SK-N-DZ (cell line): ENCODE measurements at regions not wholly inside any gene's neighbourhood (a gene's known extent, or its start where the extent isn't known, plus 50 kb on each side); places are given as distances from the start of the nearest gene placed in this dataset.
"Not testable (repeated sequence)": the region's sequence is repeated elsewhere in the genome, so short reads cannot be mapped to it uniquely, and the experiment has no call there.

Experiments used
- DNase-seq: peaks from one replicate; pipeline ENCODE4 v3.0.0-alpha.2; 2015; ENCODE audit warnings: low spot score

- DNase-seq, result not testable (repeated sequence)
Observed at GRCh38 chr7:112592565-112593263, 111.9 kb downstream of the LSMEM1 start.

- no peak for DNase-seq
Observed at GRCh38 chr7:112594397-112594796, 113.6 kb downstream of the LSMEM1 start.

- no peak for DNase-seq
Observed at GRCh38 chr7:112596260-112596659, 115.5 kb downstream of the LSMEM1 start.

DNA sequence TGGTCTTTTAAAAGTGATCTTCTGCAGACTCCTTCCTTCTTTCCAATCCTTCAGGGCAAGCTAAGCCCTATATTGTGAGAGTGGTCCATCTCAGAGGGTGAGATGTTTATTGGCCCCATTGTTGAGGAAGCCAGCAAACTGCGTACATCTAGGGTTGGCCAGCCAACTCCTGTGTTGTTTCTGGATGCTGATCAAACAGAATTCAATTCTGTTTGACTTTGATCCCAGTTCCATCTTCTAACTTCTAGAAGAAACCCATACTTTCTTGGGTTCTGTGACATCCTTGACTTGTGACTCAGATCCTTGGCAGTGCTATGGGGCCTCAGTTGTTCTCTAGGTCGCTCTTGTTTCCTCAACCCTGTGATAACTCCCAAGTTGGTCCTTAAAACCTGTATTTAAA lies 116.2 kb downstream of the LSMEM1 start:
- no peak for DNase-seq

DNA sequence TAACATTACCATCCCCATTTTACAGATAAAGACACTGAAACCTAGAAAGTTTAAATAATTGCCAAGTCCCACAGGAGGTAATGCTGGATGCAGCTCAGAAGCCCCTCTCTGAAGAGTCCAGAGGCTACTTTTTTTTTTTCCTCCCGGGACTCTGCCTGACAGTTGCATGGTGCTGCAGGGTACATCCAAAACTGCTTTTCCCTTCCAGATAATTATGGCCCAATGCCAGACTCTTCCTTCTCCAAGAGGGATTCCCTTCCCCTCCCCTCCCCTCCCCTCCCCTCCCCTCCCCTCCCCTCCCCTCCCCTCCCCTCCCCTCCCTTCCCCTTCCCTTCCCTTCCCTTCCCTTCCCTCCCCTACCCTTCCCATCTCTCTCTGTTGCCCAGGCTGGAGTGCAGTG lies 122.9 kb downstream of the LSMEM1 start:
- no peak for DNase-seq

- no peak for DNase-seq
Observed at GRCh38 chr7:112610636-112611035, 129.8 kb downstream of the LSMEM1 start.

GRCh38 chr7:112615701-112616100 lies 134.9 kb downstream of the LSMEM1 start:
- DNase-seq, result no peak

DNA sequence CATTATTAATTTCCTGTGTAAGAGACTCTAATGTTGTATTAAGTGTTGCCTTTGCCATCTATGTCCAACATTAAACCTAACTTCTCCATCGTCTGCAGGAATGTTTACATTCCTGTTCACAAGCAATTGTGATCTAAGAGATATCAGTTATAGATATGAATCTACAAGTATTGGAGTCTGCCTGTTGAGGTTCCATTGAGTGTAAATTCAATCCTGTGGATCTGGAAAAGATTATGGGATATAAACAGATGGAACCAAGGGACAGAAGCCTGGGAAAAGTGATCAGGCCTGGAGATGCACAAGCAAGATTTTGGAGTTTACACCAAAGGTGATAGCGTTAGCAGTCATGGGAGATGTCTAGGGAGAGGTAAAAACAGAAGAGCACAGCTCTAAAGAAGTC lies 135.5 kb downstream of the LSMEM1 start:
- peak; percentile 29 for DNase-seq

DNA sequence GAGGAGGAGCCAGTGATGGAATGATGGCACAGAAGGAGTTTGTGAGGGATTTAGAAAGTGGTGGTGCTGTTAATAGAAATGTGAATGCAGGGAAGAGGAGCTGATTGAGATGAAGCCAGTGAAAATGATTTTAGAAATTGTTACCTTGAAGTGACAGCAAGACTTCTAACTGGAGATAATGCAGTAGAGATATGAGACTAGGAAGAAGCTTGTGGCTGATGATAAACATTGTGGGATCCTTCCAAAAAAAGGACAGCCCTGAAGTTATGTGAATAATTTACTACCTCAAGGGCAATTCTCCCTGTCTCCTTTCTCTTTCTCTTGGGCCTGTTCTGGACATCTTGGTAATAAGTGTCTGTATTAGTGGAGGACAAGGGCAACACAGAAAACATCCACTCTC lies 138.6 kb downstream of the LSMEM1 start:
- no peak for DNase-seq

GRCh38 chr7:112622159-112622715 lies 141.4 kb downstream of the LSMEM1 start:
- no peak for DNase-seq

GRCh38 chr7:112624416-112624815 lies 143.6 kb downstream of the LSMEM1 start:
- DNase-seq, result no peak

GRCh38 chr7:112630565-112630964 lies 149.8 kb downstream of the LSMEM1 start:
- DNase-seq, result no peak

- no peak for DNase-seq
Observed at GRCh38 chr7:112634107-112634506, 153.3 kb downstream of the LSMEM1 start.

DNA sequence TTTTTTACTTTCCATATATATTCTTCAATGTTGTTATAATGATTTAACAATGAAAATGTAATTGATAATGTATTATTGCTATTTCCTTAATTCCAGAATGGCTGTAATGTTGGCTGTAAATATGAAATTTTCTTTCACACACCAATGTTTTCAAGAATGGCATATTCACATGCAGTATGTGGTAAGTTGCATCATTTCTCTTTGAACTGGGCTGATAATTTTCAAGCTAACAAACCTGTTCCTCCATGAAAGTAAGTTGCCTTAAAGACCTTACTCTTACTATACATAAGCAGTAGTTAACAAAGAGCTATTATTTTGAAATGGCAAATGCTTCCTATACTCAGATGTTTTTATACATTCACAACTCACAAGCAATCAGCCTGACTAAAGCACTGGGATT lies 154.5 kb downstream of the TMEM168 start:
- DNase-seq, result no peak

- no peak for DNase-seq
Observed at GRCh38 chr7:112638675-112639400, 151.4 kb downstream of the TMEM168 start.

GRCh38 chr7:112640685-112641084 lies 149.5 kb downstream of the TMEM168 start:
- DNase-seq, result no peak

- peak; percentile 88 for DNase-seq
Observed at GRCh38 chr7:112646783-112647182, 143.4 kb downstream of the TMEM168 start.

GRCh38 chr7:112648781-112649180 lies 141.4 kb downstream of the TMEM168 start:
- no peak for DNase-seq

- DNase-seq, result no peak
Observed at GRCh38 chr7:112649560-112649959, 140.6 kb downstream of the TMEM168 start.

DNA sequence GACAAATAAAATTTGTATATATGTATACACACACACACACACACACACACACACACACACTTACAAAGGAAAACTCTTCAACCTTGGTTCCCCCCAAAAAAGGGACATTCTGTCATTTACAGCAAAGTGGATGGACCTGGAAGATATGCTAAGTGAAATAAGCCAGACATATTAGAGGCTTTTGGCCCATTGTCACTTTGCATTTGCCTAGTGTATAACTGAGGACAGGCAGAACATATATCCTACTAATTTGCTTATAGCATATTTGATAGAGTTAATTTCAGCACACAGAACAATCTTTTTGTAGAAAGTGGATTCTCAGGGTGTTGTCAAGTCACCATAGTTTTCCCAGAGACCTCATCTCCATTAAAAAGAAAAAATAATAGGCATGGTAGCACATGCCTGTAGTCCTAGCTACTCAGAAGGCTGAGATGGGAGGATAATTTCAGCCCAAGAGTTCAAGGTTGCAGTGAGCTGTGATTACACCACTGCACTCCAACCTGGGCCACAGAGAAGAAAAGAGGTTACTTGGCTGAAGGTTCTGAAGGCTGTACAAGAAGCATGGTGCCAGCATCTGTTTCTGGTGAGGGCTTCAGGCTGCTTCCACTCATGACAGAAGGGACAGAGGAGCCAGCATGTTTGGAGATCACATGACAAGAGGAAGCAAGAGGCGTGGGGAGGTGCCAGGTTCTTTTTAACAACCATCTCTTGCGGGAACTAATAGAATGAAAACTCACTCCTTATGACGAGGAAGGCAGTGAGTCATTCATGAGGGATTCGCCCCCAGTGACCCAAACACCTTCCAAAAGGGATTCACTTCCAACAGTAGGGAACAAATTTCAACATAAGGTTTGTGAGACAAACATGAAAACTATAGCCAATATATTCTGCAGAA lies 135.6 kb downstream of the TMEM168 start:
- DNase-seq, result peak; percentile 78

- DNase-seq, result peak; percentile 38
Observed at GRCh38 chr7:112665709-112666108, 124.5 kb downstream of the TMEM168 start.

DNA sequence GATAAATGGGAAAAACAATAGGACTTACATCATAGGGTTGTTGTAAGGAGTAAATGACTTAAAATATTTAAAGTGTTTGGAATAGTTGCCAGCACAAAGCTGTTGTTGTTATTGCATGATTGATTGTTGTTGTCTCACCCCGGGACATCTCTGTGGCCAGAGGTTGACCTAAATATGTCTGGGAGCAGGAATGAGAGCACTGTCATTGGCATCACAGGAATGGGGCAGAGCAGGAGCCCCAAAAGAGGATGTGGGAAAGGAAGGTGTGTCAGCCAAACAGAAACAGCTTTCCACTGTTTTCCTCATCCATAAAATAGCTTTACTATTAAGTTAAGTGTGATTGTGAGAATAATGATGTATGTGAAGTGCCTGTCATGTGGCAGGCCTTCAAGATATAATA lies 121.6 kb downstream of the TMEM168 start:
- DNase-seq, result no peak
